Retinal pigment epithelial cell (primary cell): ENCODE measurements at regions not wholly inside any gene's neighbourhood (a gene's known extent, or its start where the extent isn't known, plus 50 kb on each side); places are given as distances from the start of the nearest gene placed in this dataset.

ENCODE experiments used
- DNase-seq: peaks from one replicate; pipeline ENCODE4 v3.0.0-alpha.2; 2010; ENCODE audit warnings: low read depth
- H3K4me3 ChIP-seq: 2 replicates; pipeline ENCODE4 v1.5.1; 2011; ENCODE audit warnings: mild to moderate bottlenecking, low read length, control low read depth, moderate library complexity
- TF ChIP-seq, protein P1 (sequence below): conservative IDR thresholded peaks from 2 replicates; pipeline ENCODE4 v1.5.1; 2011; ENCODE audit warnings: low read depth, low read length, control low read depth, inconsistent platforms

DNA sequence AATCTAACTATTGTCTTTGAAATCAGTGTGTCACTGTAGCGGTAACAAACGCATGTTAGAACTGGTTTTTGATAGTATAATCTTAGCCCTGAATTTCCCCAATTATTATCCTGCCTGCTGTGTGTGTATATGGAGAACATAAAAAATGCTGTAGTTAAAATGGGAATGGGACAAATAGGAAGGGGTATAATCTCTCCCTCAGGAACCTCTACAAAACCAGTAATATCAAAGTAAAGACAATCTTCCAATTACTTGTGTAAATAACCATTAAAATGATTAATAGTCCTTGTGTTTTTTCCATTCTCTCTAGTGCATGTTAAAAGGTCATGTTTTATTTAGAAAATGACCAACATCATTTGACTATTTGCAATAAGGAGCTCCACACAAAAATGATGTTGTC, 200.1 kb upstream of the TMTC1 start:
- TF ChIP-seq, protein P1, sequence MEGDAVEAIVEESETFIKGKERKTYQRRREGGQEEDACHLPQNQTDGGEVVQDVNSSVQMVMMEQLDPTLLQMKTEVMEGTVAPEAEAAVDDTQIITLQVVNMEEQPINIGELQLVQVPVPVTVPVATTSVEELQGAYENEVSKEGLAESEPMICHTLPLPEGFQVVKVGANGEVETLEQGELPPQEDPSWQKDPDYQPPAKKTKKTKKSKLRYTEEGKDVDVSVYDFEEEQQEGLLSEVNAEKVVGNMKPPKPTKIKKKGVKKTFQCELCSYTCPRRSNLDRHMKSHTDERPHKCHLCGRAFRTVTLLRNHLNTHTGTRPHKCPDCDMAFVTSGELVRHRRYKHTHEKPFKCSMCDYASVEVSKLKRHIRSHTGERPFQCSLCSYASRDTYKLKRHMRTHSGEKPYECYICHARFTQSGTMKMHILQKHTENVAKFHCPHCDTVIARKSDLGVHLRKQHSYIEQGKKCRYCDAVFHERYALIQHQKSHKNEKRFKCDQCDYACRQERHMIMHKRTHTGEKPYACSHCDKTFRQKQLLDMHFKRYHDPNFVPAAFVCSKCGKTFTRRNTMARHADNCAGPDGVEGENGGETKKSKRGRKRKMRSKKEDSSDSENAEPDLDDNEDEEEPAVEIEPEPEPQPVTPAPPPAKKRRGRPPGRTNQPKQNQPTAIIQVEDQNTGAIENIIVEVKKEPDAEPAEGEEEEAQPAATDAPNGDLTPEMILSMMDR, result no peak
- no peak for DNase-seq
- no peak overlapping the region for H3K4me3 ChIP-seq

GRCh38 chr12:29980304-29980703, 196.6 kb upstream of the TMTC1 start:
- TF ChIP-seq, protein P1, result no peak
- no peak overlapping the region for H3K4me3 ChIP-seq
- DNase-seq, result no peak

GRCh38 chr12:29971446-29971845, 187.7 kb upstream of the TMTC1 start:
- TF ChIP-seq, protein P1, result no peak

DNA sequence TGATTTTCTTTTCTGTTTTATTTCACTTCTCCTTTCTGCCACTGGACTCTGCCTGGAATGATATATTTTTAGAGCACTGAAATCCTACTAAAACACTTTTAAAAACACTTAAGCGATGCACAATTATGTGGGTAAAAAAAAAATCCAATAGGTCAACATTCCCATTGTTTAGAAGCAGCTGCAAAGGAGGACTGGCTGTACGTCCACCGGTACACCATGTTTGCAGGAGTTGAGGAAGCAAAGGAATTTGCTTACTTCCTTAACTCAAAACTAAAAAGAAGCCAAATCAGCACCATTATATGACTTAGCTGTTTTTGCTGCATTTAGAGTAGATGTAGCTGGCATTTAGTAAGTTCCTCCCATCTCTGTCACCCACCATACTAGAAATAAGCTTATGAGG, 186.8 kb upstream of the TMTC1 start:
- DNase-seq, result no peak
- H3K4me3 ChIP-seq, result no peak overlapping the region
- TF ChIP-seq, protein P1, result no peak

More at GRCh38 chr12:29971446-29971845, 187.7 kb upstream of the TMTC1 start:
- DNase-seq, result no peak
- no peak overlapping the region for H3K4me3 ChIP-seq

DNA sequence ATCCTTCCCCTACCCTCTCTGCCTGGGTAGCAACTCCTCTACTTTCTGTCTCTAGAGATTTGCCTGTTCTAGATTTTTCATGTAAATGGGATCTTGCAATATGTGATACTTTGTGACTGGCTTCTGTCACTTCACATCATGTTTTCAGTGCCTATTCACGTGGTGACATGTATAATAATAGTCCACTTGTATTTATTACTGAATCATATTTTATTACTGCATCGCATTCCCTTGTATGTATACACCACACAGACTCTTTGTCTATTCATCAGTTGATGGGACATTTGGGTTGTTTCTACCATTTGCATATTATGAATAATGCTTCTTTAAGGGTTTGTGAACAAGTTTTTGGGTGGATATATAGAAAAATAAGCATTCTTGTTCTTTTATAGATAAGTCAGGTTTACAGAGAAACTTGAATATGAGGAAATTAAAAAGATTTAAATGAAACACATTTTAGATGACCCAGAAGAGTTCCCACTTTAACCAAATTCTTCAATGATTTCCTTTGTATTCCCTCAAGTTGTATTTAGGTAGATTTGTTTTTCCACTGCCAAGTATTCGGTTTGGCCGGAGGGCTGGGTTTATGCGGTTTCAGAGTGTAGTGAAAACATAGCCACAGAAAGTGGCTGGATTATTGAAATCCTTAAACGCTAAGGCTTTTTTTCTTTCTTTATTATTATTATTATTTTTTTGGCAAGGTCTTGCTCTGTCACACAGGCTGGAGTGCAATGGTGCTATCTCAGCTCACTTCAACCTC, 178.7 kb upstream of the TMTC1 start:
- H3K4me3 ChIP-seq, result no peak overlapping the region
- TF ChIP-seq, protein P1, result no peak
- DNase-seq, result no peak

DNA sequence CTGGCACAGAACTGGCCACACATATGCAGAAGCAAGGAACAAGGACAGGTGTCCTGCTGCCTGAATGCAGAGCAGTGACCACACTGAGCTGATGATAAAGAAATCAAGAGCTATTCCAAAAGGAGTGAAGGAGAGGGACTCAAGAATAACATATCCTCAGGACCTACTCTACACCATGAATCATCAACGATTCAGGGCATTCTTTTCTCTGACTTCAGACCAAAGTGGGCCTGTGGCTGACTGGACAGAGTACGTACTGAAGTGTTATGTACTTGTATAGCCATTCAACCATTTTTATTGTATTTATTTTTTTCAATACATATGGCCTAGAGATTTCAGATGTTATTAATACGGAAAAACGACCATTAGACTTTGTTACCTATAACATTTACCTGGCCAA, 177.5 kb upstream of the TMTC1 start:
- no peak for DNase-seq
- TF ChIP-seq, protein P1, result no peak
- H3K4me3 ChIP-seq, result no peak overlapping the region

DNA sequence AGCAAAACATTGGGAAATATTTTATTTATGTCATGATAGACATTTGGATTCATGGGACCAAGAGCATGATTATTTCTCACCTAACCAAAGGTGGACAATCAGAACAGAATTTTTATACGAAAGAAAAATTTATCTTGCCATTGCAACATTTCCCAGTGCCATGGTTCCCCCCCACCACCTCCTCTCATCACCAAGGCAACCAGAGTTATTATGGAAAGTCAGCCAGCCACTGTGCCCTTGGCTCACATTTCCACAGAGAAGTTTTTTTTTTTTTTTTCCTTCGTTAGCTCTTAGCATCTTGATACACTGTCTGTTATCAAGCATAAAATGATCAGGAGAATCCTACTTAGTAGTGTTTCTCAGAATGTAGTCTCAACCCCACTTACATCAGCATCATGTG, 176.4 kb upstream of the TMTC1 start:
- no peak overlapping the region for H3K4me3 ChIP-seq
- DNase-seq, result no peak
- TF ChIP-seq, protein P1, result no peak
